ENCODE measurements at regions not wholly inside any gene's neighbourhood (a gene's known extent, or its start where the extent isn't known, plus 50 kb on each side); places are given as distances from the start of the nearest gene placed in this dataset.

DNA sequence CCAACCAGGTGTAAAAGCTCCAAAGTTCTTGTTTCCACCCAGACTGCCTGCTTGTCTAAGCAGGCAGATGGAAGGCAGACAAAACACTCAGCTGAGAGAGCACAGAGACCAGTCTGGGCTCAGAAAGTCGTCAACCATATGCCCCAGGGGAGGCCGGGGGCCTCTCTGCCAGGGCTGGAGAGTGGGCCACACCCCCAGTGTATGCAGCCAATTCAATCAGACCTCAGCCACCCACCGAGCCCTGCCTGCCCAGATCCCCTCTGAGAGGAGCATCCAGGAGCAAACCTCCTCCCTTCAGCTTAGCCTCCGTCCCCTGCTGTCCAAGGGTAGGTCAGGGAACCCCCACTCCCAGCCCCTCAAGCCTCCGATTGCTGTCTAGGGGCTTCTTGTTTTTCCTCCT, 196.3 kb downstream of the LSM5 start:
- intact Hi-C loops (cut with micrococcal nuclease; ENCODE audit: unreplicated experiment) (no loop called here), in situ Hi-C loops (cut with MboI) (no loop called here)
- peaks cover 0 to 3% of the 10 kb centered on the region in 2 experiments; a peak in 3 of 4 replicates for H3K27me3 ChIP-seq (replicated peaks in 1 of 2; ENCODE audit: control insufficient read depth in 2 of 2, insufficient read depth in 2 of 2, low read length in 1 of 2)
- POLR2A ChIA-PET, result no interaction called here
- CTCF ChIA-PET, result interaction anchor here (2.2 kb wide), 1 partner anchor 54 kb away, joined by 4 read pairs; no protein-coding TSS in a partner anchor
- H2AFZ ChIP-seq (ENCODE audit: control insufficient read depth, low read depth, low read length), result no peak overlapping the region
- H3K4me3 ChIP-seq, result no peak overlapping the region
- H3K9ac ChIP-seq (ENCODE audit: control insufficient read depth, insufficient read depth, low read length), result no peak overlapping the region
- SMC1A ChIA-PET (ENCODE audit: uncharacterized antibody, unreplicated experiment), result no interaction called here
- RAD21 ChIA-PET (ENCODE audit: unreplicated experiment), result no interaction called here
- ATAC-seq (no peak), DNase-seq (ENCODE audit: low read depth, low spot score) (no peak), FAIRE-seq (no peak)
- H3K9me3 ChIP-seq (replicated peaks; ENCODE audit: control insufficient read depth, insufficient read depth, low read length), result no peaks in the 10 kb centered on the region
- no peaks in the 10 kb centered on the region for H4K20me1 ChIP-seq (ENCODE audit: control insufficient read depth, insufficient read depth)
- BruUV-seq (replicated peaks), result no TSS peak
- H3K79me2 ChIP-seq (ENCODE audit: control insufficient read depth, insufficient read depth, low read length), result no peaks in the 10 kb centered on the region
- no peaks in the 10 kb centered on the region for H3K4me1 ChIP-seq (ENCODE audit: control insufficient read depth, insufficient read depth, low read length)
- H3K36me3 ChIP-seq (ENCODE audit: control insufficient read depth in 2 of 2, insufficient read depth in 2 of 2, low read length in 1 of 2), result no peaks in the 10 kb centered on the region
- WGBS (ENCODE audit: insufficient coverage, insufficient replicate concordance, low lambda C conversion rate, missing lambda C conversion rate), result 23% methylated on average over 5 of the region's 5 CpGs
- TF ChIP-seq ETV6 (conservative IDR thresholded peaks at IDR 0.05 in 1 of 2, IDR thresholded peaks at IDR 0.05 in 1 of 2; ENCODE audit: borderline replicate concordance in 1 of 2, low read depth in 1 of 2) (no peak), CBX3 (IDR thresholded peaks at IDR 0.05; ENCODE audit: borderline replicate concordance, low read depth) (no peak), IKZF2 (IDR thresholded peaks at IDR 0.05) (no peak), CEBPZ (IDR thresholded peaks at IDR 0.05; ENCODE audit: low read depth, low read length) (no peak), ZNF217 (IDR thresholded peaks at IDR 0.05) (no peak), ATF7 (IDR thresholded peaks at IDR 0.05; ENCODE audit: low read depth) (no peak), TCF12 (IDR thresholded peaks at IDR 0.05; ENCODE audit: low read depth, low read length) (no peak), ZBTB4 (CRISPR knock-in tag; IDR thresholded peaks at IDR 0.05) (no peak), EED (IDR thresholded peaks at IDR 0.05; ENCODE audit: low read depth) (no peak)
- no peak overlapping the region for H3K27ac ChIP-seq (ENCODE audit: control insufficient read depth, insufficient read depth)
- no peak overlapping the region for H3K4me2 ChIP-seq (ENCODE audit: control insufficient read depth, insufficient read depth)
